A673 (cell line): ENCODE measurements at regions not wholly inside any gene's neighbourhood (a gene's known extent, or its start where the extent isn't known, plus 50 kb on each side); places are given as distances from the start of the nearest gene placed in this dataset.

ENCODE experiments used
- EZH2 ChIP-seq: fragments of 200-600 bp; sonication (generic); IDR thresholded peaks from 2 replicates; pipeline ENCODE4 v1.6.1; 2017; ENCODE audit warnings: borderline replicate concordance, low read depth, mild to moderate bottlenecking, mixed read lengths, antibody characterized with exemption, low read length; ENCODE audit not compliant: poor library complexity, severe bottlenecking
- TF ChIP-seq, protein P1 (sequence below): fragments of 300-800, 200-600 bp; sonication (generic); conservative IDR thresholded peaks from 2 replicates; pipeline ENCODE4 v1.5.1; 2017; ENCODE audit warnings: low read depth, mild to moderate bottlenecking, antibody characterized with exemption, low read length, moderate library complexity, mixed read lengths

- TF ChIP-seq, protein P1, sequence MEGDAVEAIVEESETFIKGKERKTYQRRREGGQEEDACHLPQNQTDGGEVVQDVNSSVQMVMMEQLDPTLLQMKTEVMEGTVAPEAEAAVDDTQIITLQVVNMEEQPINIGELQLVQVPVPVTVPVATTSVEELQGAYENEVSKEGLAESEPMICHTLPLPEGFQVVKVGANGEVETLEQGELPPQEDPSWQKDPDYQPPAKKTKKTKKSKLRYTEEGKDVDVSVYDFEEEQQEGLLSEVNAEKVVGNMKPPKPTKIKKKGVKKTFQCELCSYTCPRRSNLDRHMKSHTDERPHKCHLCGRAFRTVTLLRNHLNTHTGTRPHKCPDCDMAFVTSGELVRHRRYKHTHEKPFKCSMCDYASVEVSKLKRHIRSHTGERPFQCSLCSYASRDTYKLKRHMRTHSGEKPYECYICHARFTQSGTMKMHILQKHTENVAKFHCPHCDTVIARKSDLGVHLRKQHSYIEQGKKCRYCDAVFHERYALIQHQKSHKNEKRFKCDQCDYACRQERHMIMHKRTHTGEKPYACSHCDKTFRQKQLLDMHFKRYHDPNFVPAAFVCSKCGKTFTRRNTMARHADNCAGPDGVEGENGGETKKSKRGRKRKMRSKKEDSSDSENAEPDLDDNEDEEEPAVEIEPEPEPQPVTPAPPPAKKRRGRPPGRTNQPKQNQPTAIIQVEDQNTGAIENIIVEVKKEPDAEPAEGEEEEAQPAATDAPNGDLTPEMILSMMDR = no peak
- no peak for TF ChIP-seq EZH2
Measured at GRCh38 chr22:47593291-47593690, 830.8 kb downstream of the TBC1D22A start.
